Spleen (tissue), 11 donors: ENCODE measurements at regions not wholly inside any gene's neighbourhood (a gene's known extent, or its start where the extent isn't known, plus 50 kb on each side); places are given as distances from the start of the nearest gene placed in this dataset.

Experiments used
- DNase-seq: peaks from one replicate; pipeline ENCODE4 v3.0.0-alpha.2; 2020
- H3K27ac ChIP-seq, 8 donors: fragments of 200-600 bp; sonication (generic) in 7 of 8; 1 replicate in 4 of 8; 2 replicates in 4 of 8; pipeline versions ENCODE4 v1.5.0 to v1.8.0; 2016 to 2021; ENCODE audit warnings: inconsistent platforms in 4 of 8, mild to moderate bottlenecking in 4 of 8, moderate library complexity in 1 of 8
- H3K27me3 ChIP-seq, 7 donors: fragments of 200-600 bp; sonication (generic) in 6 of 7; replicated peaks in 1 of 7; 1 replicate in 4 of 7; 2 replicates in 3 of 7; pipeline versions ENCODE4 v1.5.0 to v1.8.0; 2016 to 2021; ENCODE audit warnings: inconsistent platforms in 3 of 7, mild to moderate bottlenecking in 1 of 7
- H3K36me3 ChIP-seq, 6 donors: fragments of 200-600 bp; sonication (generic) in 5 of 6; 1 replicate in 4 of 6; 2 replicates in 2 of 6; pipeline versions ENCODE4 v1.5.0 to v1.8.0; 2016 to 2021; ENCODE audit warnings: inconsistent platforms in 2 of 6
- H3K4me1 ChIP-seq, 6 donors: fragments of 200-600 bp; sonication (generic) in 5 of 6; 1 replicate in 3 of 6; 2 replicates in 3 of 6; pipeline versions ENCODE4 v1.5.0 to v1.8.0; 2016 to 2021; ENCODE audit warnings: inconsistent platforms in 3 of 6
- H3K4me3 ChIP-seq, 8 donors: fragments of 200-600 bp; sonication (generic) in 7 of 8; 1 replicate in 4 of 8; 2 replicates in 4 of 8; pipeline versions ENCODE4 v1.5.0 to v1.8.0; 2016 to 2021; ENCODE audit warnings: inconsistent platforms in 4 of 8, mild to moderate bottlenecking in 4 of 8, moderate library complexity in 2 of 8
- H3K9me3 ChIP-seq, 8 donors: fragments of 200-600 bp; sonication (generic) in 7 of 8; 1 replicate in 4 of 8; 2 replicates in 4 of 8; pipeline versions ENCODE4 v1.5.0 to v1.8.0; 2016 to 2021; ENCODE audit warnings: inconsistent platforms in 4 of 8
- CTCF ChIP-seq, 11 experiments: fragments of 200-600 bp in 7 of 11; fragments of 450-650 bp in 4 of 11; sonication (generic) in 4 of 11; IDR thresholded peaks in 8 of 11; conservative IDR thresholded peaks in 3 of 11; 1 replicate in 7 of 11; 2 replicates in 4 of 11; pipeline versions ENCODE4 v1.4.0 to v1.8.0; 2016 to 2021; ENCODE audit warnings: antibody characterized with exemption in 11 of 11, inconsistent platforms in 4 of 11, mild to moderate bottlenecking in 1 of 11
- POLR2A ChIP-seq, 3 donors: fragments of 450-650 bp; IDR thresholded peaks; one replicate each; pipeline ENCODE4 v1.5.1; 2017; ENCODE audit warnings: antibody characterized with exemption in 3 of 3, mild to moderate bottlenecking in 1 of 3
- POLR2AphosphoS5 ChIP-seq, 3 donors: sonication (generic); formaldehyde crosslinking; IDR thresholded peaks; one replicate each; pipeline ENCODE4 v1.5.1; 2017; ENCODE audit warnings: antibody characterized with exemption in 3 of 3
- WGBS, 5 donors: extraction: QIAGEN DNeasy Blood & Tissue Kit in 3 of 5; methylation state at CpG; one replicate each; pipeline versions ENCODE4 v1.1.5 to v1.1.7; 2013 to 2018; 5-methylcytosine and 5-hydroxymethylcytosine counted together
- intact Hi-C: fragments of 100-400 bp; cut with DNase I; formaldehyde crosslinking; loops from one replicate; pipeline ENCODE4 v1.15.0; 2023; ENCODE audit warnings: low total_unique reads
- donor health status: healthy with polysubstance abuse.
- donor health status: DM: no; HTN: no; CAD: no; lungs with moderate emphysema.
- donor health status: DM: no; HTN: no; CAD: no.
- donor health status: Bipolar disorder and iron deficiency.
- donor health status: healthy.
- donor health status: DM: no; HTN: no; CAD: no.
- donor health status: DM: yes; HTN: yes; CAD: no.

GRCh38 chr10:36366843-36367242, 724.7 kb upstream of the FZD8 start:
- Histone ChIP-seq H3K4me1 (no peaks in the 10 kb centered on the region), H3K27me3 (no peaks in the 10 kb centered on the region), H3K9me3 (peaks cover 0 to 25% (median 7%) of the 10 kb centered on the region in 8 donors), H3K27ac (no peak overlapping the region), H3K4me3 (no peak overlapping the region), H3K36me3 (no peaks in the 10 kb centered on the region)
- DNase-seq = no peak
- intact Hi-C loops = no loop called here
- no peak for TF ChIP-seq POLR2A (IDR thresholded peaks at IDR 0.05)
- no peak for TF ChIP-seq POLR2AphosphoS5 (IDR thresholded peaks at IDR 0.05)
- TF ChIP-seq CTCF (IDR thresholded peaks at IDR 0.05 in 8 of 11, conservative IDR thresholded peaks at IDR 0.05 in 3 of 11) = no peak

- Histone ChIP-seq H3K36me3 (no peaks in the 10 kb centered on the region), H3K27me3 (no peaks in the 10 kb centered on the region), H3K4me1 (no peaks in the 10 kb centered on the region), H3K27ac (no peak overlapping the region), H3K4me3 (no peak overlapping the region), H3K9me3 (peaks cover 0 to 25% (median 7%) of the 10 kb centered on the region in 8 donors)
- TF ChIP-seq CTCF (IDR thresholded peaks at IDR 0.05 in 8 of 11, conservative IDR thresholded peaks at IDR 0.05 in 3 of 11) (no peak), POLR2A (IDR thresholded peaks at IDR 0.05) (no peak), POLR2AphosphoS5 (IDR thresholded peaks at IDR 0.05) (no peak)
- intact Hi-C loops = no loop called here
- 81 to 92% (median 83%) methylated on average over 2 of the region's 2 CpGs for WGBS, 5 donors
- DNase-seq = no peak
Observed at GRCh38 chr10:36366065-36366464, 724.0 kb upstream of the FZD8 start.

GRCh38 chr10:36362257-36362656, 720.2 kb upstream of the FZD8 start:
- Histone ChIP-seq H3K9me3 (peaks cover 0 to 25% (median 7%) of the 10 kb centered on the region in 8 donors), H3K27ac (no peak overlapping the region), H3K4me1 (no peaks in the 10 kb centered on the region), H3K36me3 (no peaks in the 10 kb centered on the region), H3K4me3 (no peak overlapping the region), H3K27me3 (no peaks in the 10 kb centered on the region)
- intact Hi-C loops = no loop called here
- no peak for DNase-seq
- 82 to 95% (median 89%) methylated on average over 2 of the region's 2 CpGs for WGBS, 5 donors
- TF ChIP-seq POLR2AphosphoS5 (IDR thresholded peaks at IDR 0.05) (no peak), POLR2A (IDR thresholded peaks at IDR 0.05) (no peak), CTCF (IDR thresholded peaks at IDR 0.05 in 8 of 11, conservative IDR thresholded peaks at IDR 0.05 in 3 of 11) (no peak)

- WGBS, 5 donors = 56 to 90% (median 76%) methylated on average over 3 of the region's 3 CpGs
- no peak for DNase-seq
- Histone ChIP-seq H3K36me3 (no peaks in the 10 kb centered on the region), H3K4me3 (no peak overlapping the region), H3K4me1 (no peaks in the 10 kb centered on the region), H3K9me3 (peaks cover 0 to 4% (median 0%) of the 10 kb centered on the region in 8 donors), H3K27ac (no peak overlapping the region), H3K27me3 (no peaks in the 10 kb centered on the region)
- intact Hi-C loops = no loop called here
- TF ChIP-seq CTCF (IDR thresholded peaks at IDR 0.05 in 8 of 11, conservative IDR thresholded peaks at IDR 0.05 in 3 of 11) = no peak
- no peak for TF ChIP-seq POLR2AphosphoS5 (IDR thresholded peaks at IDR 0.05)
Observed at GRCh38 chr10:36358736-36359135, 716.6 kb upstream of the FZD8 start.
